GM18909 (cell line): ENCODE measurements at regions not wholly inside any gene's neighbourhood (a gene's known extent, or its start where the extent isn't known, plus 50 kb on each side); places are given as distances from the start of the nearest gene placed in this dataset.

ENCODE experiments used
- ATAC-seq: cut with Tn5 transposase; IDR thresholded peaks from one replicate; pipeline ENCODE4 v1.9.1; 2021; ENCODE audit warnings: mild to moderate bottlenecking; ENCODE audit not compliant: unreplicated experiment, poor library complexity

DNA sequence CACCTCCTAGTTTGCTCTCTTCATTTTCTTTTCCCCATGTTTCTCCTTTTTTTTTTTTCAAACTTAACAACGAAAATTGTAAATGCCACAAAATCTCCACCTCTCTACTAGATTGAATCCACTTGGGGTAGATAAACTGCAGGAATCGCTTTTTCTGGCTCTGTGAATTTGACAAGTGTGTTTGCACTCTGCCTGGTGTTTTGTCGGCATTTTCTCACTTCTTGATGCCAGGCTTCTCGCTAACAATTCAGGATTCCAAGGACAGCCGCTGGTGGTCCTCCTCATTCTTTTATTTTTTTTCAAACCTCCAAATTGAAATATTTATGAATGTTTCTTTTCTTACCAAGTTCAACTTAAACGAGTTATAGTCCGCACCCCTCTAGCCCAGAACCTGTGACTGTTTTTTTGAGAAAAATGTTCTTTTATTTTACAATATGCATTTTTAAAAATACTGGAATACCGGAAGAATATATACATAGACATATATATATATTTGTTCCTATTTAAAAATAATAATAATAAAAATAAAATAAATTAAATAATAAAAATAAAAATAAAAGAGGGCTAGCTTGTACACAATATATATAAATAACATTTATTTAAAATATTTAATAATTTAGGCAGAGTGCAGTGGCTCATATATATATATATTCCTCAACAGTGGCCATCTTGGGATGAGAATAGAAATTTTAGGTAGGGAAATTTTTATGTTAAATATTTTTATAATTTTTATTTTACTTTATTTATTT lies 538.8 kb downstream of the TYW1 start:
- ATAC-seq: no peak

DNA sequence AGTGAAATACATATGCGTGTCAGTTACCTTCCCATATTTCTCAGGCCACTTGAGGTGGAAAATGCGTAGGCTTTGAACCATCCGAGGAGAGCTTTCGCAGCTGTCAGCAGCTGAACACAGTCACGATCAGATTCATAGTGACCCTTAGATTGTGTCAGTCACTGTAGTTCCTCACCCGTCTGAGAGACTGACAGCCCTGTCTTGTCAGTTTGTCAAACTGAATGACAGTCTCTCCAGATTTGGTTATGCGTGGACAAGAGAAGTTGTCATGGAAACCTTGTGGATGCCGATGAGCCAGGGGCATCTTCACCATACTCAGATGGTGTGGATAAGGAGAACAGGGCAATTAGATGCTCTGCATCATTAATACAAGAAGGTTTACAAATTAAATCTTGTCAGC lies 546.3 kb downstream of the TYW1 start:
- no peak for ATAC-seq

DNA sequence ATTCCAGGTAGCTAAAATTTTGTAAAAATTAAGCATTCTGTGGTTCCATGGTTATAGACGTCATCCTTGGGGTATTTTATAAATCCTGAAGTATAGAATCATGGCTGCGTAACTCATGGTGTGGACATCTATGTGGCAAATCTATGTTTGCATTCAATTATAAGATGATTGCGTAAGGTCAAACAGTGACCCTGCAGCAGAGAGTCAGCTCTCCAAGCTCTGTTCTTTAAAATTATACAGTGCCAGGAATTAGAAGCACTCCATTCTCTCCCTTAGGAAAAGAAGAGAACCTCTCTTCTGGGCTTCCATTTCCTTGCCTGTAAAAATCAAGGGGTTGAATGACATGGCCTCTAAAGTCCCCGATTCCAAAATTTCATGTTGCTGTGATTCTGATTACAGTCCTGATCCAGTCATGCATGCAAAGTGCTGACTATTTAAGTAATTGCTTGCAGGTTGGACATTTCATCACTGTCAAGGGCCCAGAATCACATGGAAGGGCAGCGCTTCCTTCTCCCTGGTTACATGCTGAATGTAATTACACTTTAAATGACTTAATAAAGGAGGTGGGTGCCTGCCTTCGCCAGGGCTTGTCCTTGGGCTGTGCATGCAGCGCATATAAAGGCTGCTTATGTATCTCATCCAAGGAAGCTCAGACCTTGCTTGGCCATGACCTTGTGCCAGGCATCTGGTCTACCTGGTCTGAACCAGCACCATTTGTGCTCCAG lies 550.7 kb downstream of the TYW1 start:
- no peak for ATAC-seq

DNA sequence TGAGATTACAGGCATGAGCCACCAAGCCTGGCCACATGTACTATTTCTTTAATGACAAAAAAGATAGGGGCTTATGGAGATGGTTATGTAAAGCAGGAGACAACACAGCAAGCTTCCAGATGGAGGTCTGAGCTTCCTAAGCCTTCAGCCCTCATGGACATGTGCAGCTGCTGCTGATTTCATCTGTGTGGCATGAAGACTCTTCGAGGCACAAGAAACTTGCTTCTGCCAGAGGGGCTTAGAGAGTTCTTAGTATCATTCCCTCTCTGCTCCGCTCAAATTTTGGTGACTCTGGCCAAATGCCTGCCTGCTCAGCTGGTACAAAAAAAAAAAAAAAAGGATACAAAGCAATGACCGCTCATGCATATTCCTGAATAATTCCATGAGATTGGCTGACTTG lies 552.5 kb downstream of the TYW1 start:
- ATAC-seq: no peak

DNA sequence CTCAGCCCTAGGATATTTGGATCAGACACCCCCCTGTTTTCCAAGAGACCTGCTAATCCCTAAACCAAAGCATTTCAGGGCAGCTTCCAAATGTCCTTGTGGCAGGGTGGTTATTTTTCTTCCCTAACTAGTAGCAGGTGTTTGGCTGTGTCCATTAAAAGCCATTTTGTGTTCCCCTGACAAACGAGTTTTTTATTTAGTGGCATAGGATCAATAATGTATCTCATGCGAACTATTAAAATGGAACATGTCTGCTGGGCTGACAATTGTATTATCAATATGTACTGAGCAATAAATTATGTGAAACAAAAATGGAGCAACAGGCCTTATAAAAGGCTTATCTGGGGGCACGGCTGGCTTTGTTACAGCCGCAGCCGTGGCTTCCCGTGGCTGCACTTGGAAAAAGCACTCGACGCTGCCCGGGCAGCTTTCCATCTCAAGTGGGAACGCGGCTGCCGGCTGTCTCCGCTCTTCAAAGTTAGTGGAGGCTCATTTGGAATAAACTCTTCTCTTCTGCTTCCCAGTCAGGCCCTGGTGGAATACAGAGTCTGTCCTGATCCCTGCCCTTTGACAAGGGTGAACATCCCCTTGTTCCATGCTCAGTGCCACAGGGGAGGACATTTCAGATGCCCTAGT lies 554.3 kb downstream of the TYW1 start:
- no peak for ATAC-seq

DNA sequence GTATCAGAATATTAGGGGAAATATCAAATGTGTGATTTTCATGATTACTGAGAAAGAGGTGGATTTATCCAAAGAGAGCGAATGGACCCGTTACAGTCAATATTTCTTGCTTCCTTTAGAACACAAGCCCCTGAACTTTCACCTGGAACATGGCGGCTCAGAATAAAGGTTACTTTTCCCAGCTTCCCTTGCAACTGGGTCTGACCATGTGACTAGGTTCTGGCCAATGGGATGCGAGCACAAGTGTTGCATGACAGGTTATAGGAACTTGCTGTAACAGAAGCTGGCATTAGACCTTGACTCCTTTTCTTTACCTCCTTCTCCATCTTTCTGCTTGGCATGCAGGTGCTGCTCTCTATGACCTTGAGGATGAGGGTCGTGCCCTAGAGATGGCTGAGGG lies 556.1 kb downstream of the TYW1 start:
- ATAC-seq: no peak

DNA sequence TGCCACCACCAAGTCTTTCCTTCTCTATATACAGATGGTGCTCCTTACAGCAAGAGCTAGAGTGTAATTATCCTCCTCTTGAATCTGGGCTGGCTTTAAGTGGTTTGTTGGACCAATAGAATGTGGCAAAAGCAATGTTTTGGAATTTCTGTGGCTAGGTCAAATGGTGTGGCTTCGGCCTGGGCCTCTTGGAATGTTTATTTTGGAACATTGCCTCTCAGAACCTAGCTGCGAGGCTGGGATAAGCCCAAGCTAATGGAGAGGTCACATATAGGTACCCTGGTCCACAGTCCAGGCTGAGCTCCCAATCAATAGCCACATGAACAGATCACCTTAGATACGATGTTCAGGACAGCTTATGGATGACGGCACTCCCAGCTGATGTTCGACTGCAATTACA lies 556.7 kb downstream of the TYW1 start:
- ATAC-seq: no peak

DNA sequence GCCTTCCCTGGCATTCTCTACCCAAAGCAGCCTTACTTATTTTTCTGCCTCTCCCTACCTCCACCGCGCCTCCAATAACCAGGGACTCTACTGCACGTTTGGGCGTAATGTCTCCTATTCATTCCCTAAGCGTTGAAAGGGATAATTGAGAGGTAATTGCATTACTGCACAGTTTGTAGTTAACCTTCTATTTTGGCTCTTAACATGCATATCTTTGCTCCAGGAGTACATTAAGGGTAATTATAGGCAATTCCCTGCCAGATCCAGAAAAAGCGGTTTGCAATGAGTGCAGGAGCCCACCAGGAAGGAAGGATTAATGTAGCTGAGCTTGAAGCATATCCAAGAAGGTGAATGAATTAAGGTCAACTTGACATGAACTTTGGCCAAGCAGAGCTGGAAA lies 558.4 kb downstream of the TYW1 start:
- no peak for ATAC-seq

DNA sequence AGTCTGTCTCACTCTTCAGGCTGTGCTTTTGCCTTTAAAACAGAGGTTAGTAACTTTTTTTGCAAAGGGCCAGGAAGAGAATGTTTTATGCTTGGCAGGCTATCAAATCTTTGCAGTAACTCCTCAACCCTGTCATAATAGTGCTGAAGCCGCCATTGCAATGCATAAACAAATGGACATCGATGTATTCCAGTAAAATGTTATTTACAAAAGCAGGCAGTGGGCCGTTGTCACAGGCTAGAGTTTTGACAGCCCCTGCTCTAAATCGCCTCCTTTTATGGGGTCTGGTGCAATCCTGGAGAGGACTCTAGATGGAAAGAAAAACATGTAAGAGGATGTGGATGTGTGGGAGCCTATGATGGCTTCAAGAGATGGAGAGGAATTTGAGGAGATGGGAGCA lies 568.3 kb downstream of the TYW1 start:
- no peak for ATAC-seq

DNA sequence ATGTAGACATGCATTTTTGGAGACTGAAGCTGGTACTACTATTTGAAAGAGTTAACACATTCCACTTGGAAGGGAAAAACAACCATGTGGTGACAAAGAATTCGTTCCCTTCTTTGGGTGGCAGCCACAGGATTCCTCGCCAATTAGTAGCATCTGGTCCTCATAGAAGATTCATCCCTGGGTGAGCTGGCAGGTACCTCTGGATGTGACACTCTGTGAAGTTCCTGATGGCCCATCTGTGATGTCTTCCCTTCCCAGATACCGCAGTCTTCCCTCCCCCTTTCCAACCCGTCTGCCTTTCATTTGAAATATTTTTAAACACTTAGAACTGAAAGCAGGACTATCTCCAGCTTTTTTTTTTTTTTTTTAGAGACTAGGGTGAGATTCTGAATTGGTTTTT lies 569.5 kb downstream of the TYW1 start:
- no peak for ATAC-seq

DNA sequence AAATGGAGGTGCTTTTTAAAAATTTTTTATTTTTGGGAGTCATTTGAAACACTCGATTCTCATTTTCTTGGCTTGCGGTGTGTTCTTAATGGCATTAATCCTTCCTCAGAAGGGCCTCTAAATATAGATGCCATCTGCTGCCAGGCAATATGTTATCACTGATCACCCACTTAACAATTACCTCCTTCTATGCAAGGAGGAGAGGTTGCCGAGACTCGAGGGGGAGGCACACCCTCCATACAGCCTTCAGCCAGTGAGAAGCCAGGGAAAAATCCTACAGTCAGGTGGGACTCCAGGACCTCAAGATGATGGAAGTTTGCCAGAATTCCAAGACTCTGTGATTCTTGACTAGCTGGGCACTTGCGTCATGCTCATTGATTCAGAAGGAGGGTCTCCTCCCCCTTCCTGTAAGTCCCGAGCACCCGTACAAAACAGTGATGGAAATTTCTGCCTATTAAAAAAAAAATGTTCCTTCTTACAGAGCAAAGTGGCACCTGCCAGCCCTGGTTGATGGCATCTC lies 574.5 kb downstream of the TYW1 start:
- no peak for ATAC-seq

DNA sequence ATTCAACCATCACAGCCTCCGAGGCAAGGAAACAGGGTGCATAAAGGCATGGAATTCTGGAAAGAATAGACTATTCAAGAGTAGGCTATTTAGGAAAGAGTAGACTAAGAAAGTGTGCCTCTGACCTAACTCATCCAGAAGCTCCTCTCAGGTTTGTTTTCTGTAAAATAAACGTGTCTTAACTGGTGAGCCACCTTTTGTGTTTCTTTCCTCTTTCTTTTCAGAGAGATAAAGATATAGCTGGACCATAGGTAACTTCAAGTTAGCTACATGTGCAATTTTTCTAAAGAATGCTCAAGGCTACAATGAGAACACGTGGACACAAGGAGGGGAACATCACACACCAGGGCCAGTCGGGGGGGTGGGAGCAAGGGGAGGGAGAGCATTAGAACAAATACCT lies 577.0 kb downstream of the TYW1 start:
- ATAC-seq: no peak

DNA sequence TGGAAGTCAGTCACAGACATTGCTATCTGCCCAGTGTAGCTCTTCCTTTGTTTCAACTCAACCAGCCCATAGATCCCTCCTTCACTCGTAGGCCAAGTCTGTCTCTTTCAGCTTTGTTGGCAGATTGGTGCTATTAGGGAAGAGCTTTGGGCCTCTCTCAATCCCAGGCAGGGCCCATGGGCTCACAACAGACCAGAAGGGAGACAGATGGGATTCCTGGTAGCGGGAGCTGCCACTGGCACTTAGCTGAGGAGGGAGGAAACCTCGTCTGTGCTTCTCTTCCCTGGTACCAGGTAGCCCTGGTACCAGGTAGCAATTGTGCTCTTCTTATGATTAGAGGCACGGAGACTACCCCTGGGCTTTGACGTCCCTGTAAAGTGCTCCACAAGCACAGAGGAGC lies 592.0 kb downstream of the TYW1 start:
- ATAC-seq: no peak

DNA sequence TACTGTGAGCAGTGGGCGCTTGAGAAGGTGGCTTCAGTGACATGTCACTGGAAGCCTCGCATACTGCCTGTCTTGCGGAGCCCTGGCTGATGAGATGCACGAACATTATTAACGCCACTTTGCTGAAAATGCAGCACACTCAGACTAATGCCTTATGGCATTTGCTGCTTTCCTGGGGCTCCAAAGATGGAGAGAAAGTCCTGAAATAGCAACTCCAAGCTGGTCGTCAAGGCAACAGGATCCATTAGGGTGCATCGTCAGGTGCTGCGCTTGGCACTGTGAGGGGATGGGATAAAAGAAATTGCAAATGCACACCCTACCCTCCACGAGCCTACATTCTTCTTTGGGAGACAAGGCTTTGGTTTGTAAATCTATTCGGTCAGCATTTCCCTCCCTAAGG lies 592.5 kb downstream of the TYW1 start:
- ATAC-seq: no peak

DNA sequence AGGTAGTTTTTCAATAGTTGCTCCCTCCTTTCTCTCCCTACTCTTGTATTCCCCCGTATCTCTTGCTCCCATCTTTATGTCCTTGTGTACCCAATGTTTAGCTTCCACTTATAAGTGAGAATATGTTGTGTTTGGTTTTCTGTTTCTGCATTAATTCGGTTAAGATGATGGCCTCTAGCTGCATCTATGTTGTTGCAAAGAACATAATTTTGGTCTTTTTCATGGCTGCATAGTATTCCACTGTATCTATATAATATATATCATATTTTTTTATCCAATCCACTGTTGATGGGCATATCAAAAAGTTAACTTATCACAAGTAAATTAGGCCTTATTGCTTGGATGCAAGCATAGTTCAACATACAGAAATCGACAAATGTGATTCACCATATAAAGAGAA lies 594.0 kb downstream of the TYW1 start:
- no peak for ATAC-seq

DNA sequence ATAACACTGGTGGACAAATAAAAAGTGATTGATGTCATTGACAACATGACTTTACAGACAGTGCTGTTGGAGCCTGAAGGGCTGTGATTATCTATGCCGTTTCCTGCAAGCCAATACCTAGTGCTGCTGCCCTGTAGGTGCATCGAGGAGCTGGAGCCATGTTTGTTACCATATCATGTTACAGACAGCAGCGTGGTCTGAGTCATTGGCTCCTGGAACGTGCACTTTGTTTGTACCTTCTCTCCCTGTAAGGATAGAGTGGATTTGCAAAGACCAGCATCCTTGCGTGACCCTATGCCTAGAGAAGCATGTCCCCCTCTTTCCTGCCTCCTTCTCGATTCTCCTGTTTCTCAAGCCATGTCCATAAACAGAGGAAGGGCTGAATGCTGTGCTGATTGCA lies 597.2 kb downstream of the TYW1 start:
- ATAC-seq: no peak

DNA sequence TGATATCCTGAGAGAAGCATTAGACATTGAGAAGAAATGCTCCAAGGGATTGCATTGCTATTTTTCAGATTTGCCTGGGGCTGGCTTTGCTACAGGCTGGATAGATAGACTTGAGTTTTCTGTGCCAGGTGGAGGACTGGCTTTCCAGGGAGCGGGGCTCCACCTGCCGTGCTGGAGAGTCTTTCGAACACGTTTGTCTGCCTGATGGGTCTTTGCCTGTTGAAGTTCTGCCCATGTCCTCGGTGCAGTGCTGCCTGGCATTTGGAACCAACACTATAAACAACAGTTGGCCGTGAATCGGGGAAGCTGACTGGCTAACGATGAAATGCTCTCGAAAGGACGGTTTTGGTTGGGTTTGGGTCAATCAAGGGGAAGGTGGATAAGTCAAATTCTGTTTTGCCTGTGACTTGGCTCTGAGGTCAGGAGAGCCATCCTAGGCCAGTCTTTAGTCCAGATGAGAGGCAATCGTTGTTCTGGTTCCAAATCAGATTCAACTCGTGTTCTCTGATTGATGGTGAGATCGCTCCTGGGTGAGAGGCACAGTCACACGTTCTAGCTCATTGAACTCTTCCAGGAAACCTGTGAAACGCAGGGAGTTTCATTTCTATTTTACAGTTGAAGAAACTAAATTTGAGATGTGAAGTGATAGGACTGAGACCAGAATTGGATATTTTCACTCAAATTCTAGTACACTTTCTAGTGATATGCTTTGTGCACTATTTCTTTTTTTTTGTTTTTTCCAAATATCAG lies 599.0 kb downstream of the TYW1 start:
- ATAC-seq: no peak

DNA sequence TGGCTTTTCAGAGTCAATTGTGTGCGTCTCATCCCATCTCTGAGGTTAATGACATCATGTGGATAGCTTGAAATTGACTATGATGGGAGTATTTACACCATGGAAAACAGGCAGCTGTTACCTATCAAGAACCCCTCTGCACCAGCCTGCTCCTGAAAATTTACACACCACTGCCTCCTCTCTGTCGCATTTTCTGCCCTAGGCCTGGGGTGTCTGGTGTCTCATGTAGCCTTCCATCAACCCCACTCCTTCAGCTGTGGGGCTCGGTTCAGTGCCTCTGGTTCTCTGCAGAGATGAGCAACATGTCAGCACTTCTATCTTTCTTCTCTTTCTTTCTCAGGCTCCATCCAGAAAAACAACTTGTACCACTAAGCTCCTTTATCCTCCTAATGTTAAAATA lies 600.5 kb downstream of the TYW1 start:
- ATAC-seq: no peak

DNA sequence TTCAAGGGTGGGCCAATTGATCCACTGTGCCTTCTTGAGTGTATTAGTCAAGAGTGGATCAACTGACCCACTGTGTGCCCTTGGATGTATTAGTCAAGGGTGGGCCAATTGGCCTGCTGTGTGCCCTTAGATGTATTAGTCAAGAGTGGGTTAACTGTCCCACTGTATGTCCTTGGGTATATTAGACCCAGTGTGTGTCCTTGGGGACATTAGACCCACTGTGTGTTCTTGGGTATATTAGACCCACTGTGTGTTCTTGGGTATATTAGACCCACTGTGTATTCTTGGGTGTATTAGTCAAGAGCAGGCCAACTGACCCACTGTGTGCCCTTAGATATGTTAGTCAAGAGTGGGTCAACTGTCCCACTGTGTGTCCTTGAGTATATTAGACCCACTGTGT lies 601.8 kb downstream of the TYW1 start:
- no peak for ATAC-seq

DNA sequence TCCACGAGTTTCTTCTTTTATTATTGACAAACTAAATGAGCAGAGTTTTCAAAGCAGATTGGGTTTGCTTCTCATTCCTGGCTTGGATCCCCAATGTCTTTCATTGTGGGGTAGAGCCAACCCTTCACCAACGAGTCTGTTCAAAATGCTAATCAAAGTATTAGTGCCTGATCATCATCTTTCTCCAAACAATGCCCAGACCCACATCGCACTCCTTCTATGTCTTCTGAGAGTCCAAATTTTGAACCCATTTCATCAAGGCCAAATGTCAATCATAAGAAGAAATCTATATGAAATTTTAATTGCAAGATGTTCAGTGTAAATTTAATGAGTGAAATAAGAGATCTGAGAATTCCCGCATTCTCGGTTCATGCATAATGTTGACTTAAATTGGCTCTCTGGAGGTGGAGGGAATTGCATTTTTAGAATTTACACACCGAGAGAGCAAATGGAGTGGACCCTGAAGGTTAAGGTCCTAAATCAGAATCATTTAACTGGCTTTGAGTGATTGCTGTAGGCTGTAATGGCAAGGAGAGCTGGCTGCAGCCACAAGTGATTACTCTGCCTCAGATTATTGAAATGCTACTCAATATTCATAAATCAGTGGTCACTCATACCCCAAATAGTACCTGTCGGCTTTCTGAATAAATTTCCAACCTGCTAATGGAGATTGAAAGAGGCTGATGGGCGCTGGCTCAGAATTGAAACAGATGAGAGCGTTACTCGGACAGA lies 602.9 kb downstream of the TYW1 start:
- ATAC-seq: no peak
